NCI-H526 (cell line): ENCODE measurements at regions not wholly inside any gene's neighbourhood (a gene's known extent, or its start where the extent isn't known, plus 50 kb on each side); places are given as distances from the start of the nearest gene placed in this dataset.
A peak's percentile ranks its signal among the peaks of the same experiment; 100 is the strongest.

Source experiments
- DNase-seq, 2 experiments: peaks; one replicate each; lab custom pipeline; 2025; lab: John Stamatoyannopoulos, UW

GRCh38 chr9:96038271-96038670 lies 162.8 kb downstream of the ERCC6L2 start:
- DNase-seq: no peak

DNA sequence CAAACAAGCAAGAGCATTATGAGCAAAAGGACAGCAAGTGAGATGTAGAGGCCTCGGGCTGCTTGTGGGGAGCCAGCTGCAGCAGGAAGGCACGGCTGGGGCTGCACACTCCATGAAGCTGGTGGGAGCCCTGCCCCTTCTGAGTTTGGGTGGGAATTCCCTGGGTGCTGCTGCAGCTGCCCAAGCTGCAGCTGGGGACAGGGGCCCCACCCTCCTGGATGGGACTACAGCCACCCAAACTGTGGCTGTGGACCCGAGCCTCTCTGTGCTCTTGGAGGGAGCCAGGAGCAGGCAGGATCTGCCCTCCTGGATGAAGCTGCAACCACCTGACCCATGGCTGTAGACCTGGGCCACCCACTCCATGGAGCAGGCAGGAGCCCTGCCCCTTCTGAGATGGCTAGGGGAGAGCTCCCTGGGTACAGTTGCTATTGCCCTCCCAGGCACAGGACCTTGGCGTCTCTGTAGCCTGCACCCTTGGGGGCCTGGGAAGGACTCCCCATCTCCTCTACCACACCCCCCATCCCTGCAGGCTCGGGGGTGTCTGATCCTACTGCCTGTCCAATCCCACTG lies 159.1 kb downstream of the ERCC6L2 start:
- no peak for DNase-seq

GRCh38 chr9:96033896-96034295 lies 158.4 kb downstream of the ERCC6L2 start:
- no peak for DNase-seq

GRCh38 chr9:96031916-96032534 lies 156.5 kb downstream of the ERCC6L2 start:
- DNase-seq: no peak

DNA sequence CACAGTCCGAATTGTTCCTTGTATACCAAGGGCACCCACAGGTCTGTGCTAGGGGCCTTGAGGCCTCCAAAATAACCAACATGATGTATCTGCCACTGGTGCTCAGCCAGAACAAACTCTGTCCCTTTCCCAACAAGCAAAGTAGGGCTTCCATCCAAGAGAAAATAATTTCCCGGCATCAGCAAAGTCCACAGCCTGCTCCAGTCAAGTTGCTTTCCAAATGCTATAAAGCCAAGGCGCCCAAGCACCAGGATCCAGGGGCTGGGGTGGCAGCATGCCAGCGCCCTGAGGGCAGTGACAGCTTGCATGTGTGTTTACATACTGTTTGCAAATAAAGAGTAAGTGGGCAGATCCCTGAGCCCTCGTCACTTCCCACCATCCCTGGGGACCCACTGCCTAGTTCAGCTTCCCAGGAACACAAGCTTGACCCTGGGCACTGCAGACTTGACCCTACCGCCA lies 155.9 kb downstream of the ERCC6L2 start:
- peak; percentile 61 to 70 for DNase-seq

- no peak for DNase-seq
These were observed 154.4 kb downstream of the ERCC6L2 start for GRCh38 chr9:96029722-96030530.

- DNase-seq: no peak
These were observed 152.0 kb downstream of the ERCC6L2 start for GRCh38 chr9:96027251-96028131.

GRCh38 chr9:96026655-96027213 lies 151.2 kb downstream of the ERCC6L2 start:
- no peak for DNase-seq

DNA sequence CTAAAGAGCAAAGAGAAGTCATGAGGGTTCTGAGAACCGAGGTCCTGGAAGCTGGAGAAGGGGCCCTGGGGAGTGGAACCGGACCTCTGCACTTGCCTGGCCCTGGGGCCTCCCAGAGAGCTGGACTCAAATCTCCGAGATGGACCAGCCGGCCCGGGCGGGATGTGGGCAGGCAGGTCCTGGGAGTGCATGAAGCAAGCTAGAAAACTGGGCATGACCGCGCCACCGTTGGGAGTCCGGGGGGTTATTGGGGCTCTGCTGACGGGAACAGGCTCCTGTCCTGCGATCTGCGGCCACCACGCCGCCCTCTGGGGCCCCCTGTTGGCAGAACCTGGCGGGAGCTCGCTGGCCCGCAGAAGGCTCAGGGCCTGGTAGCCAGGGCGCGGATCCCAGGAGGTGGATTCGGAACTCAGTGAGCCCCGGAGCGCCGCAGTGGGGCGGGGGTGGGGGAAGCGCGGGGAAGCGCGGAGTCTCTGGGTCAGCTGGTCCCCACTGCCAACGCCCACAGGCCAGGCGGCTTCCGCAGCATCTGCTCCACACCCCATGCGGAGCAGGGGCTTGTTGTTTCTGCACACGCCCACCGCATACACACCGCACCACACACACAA lies 150.6 kb downstream of the ERCC6L2 start:
- peak in 1 of 2 experiments; percentile 29 for DNase-seq

DNA sequence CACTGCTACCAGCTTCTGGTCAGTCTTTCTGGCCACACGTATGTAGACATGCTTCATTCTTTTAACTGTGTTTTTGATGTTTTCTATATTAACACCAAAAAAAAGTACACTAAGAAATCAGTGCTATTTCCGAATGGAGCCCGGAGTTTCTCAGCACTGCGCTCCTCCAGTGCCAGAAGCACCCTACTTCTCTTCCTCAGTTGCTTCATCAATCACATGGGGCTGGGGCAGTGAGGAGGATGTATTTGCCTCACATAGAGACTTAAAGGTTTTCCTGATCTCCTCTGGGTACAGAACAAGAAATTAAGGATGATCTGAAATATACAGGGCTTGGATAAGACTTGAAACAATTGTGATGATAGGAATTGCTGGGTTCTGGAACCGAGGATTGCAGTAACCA lies 148.0 kb downstream of the ERCC6L2 start:
- no peak for DNase-seq

- no peak for DNase-seq
These were observed 147.1 kb downstream of the ERCC6L2 start for GRCh38 chr9:96022445-96023051.

GRCh38 chr9:96021551-96022444 lies 146.3 kb downstream of the ERCC6L2 start:
- DNase-seq: peak in 1 of 2 experiments; percentile 18

- peak in 1 of 2 experiments; percentile 22 for DNase-seq
These were observed 145.5 kb downstream of the ERCC6L2 start for GRCh38 chr9:96020792-96021550.

GRCh38 chr9:96020300-96020791 lies 144.9 kb downstream of the ERCC6L2 start:
- DNase-seq: no peak
